Heart right ventricle (tissue), 16 donors: ENCODE measurements at regions not wholly inside any gene's neighbourhood (a gene's known extent, or its start where the extent isn't known, plus 50 kb on each side); places are given as distances from the start of the nearest gene placed in this dataset.

Experiments used
- ATAC-seq, 8 donors: fragments of 200-7000 bp; cut with Tn5 transposase; one replicate each; pipeline ENCODE4 v1.9.1; 2020; ENCODE audit warnings: mild to moderate bottlenecking in 8 of 8, moderate library complexity in 8 of 8, moderate number of reproducible peaks in 1 of 8
- DNase-seq, 2 donors: peaks; one replicate each; pipeline ENCODE4 v3.0.0-alpha.2; 2020
- H3K27ac ChIP-seq, 10 donors: fragments of 200-600 bp; sonication (generic) in 2 of 10; one replicate each; pipeline versions ENCODE4 v1.5.0 to v1.8.0; 2020 to 2022; ENCODE audit warnings: mild to moderate bottlenecking in 3 of 10
- H3K27me3 ChIP-seq, 7 donors: fragments of 200-600 bp; one replicate each; pipeline ENCODE4 v1.8.0; 2021 to 2022; ENCODE audit warnings: mild to moderate bottlenecking in 2 of 7
- H3K36me3 ChIP-seq, 9 donors: fragments of 200-600 bp; sonication (generic) in 1 of 9; one replicate each; pipeline versions ENCODE4 v1.5.0 to v1.8.0; 2020 to 2022; ENCODE audit warnings: mild to moderate bottlenecking in 2 of 9
- H3K4me1 ChIP-seq, 9 donors: fragments of 200-600 bp; sonication (generic) in 1 of 9; one replicate each; pipeline versions ENCODE4 v1.5.0 to v1.8.0; 2020 to 2022; ENCODE audit warnings: mild to moderate bottlenecking in 4 of 9
- H3K4me3 ChIP-seq, 10 donors: fragments of 200-600 bp; sonication (generic) in 2 of 10; one replicate each; pipeline versions ENCODE4 v1.5.0 to v1.8.0; 2020 to 2022; ENCODE audit warnings: mild to moderate bottlenecking in 7 of 10, moderate library complexity in 2 of 10
- H3K9me3 ChIP-seq, 11 donors: fragments of 200-600 bp in 10 of 11; sonication (generic) in 2 of 11; one replicate each; pipeline versions ENCODE4 v1.5.0 to v1.8.0; 2013 to 2022; ENCODE audit warnings: mild to moderate bottlenecking in 2 of 11, control low read depth in 1 of 11, moderate library complexity in 1 of 11
- WGBS, 2 donors: extraction: QIAGEN DNeasy Blood & Tissue Kit; methylation state at CpG; one replicate each; pipeline ENCODE4 v1.1.7; 2013; ENCODE audit warnings: inconsistent platforms in 1 of 2; 5-methylcytosine and 5-hydroxymethylcytosine counted together
- intact Hi-C, 10 donors: fragments of 100-400 bp; cut with DNase I; formaldehyde crosslinking; loops; one replicate each; pipeline versions ENCODE4 v1.11.1 to v1.14.2; 2022
- TF ChIP-seq, protein P1 (sequence below), 9 donors: fragments of 200-600 bp; sonication (generic) in 2 of 9; IDR thresholded peaks; one replicate each; pipeline versions ENCODE4 v1.5.0 to v1.8.0; 2021 to 2022; ENCODE audit warnings: antibody characterized with exemption in 9 of 9, mild to moderate bottlenecking in 5 of 9, moderate library complexity in 1 of 9
- donor health status: Arrhythmogenic right ventricular cardiomyopathy.
- donor health status: ischemic (EF 13 %, LVEDD 7.1; RV severe dilation, severe dysfunction).
- donor health status: healthy with polysubstance abuse.
- donor health status: DM: no; HTN: yes; CAD: no.
- donor health status: DM: no; HTN: no; CAD: no.
- donor health status: ischemic (EF 25% LVEDD 6.9; RV normal size, moderate dysfunction).
- donor health status: ischemic (EF 25% LVEDD 5.7; RV mildly dilated, moderate dysfunction).
- donor health status: healthy.
- donor health status: DM: yes; HTN: yes; CAD: no.
- donor health status: Ischemic cardiomyopathy.
- donor health status: ischemic (EF 35%, LVEDD 5.7; RV mildly dilated, moderate dysfunction).
- donor health status: nonischemic (EF 11% LVEDD 7.7; RV severe dilation, severe dysfunction).
- donor health status: DM: yes; HTN: yes; CAD: no.
- donor health status: PGD.
- donor health status: ischemic (EF 29% LVEDD 5.4; RV normal size, mild dysfunction).
- donor health status: nonischemic (EF 23%, LVEDD 6.1; RV moderate dilation, normal function).

DNA sequence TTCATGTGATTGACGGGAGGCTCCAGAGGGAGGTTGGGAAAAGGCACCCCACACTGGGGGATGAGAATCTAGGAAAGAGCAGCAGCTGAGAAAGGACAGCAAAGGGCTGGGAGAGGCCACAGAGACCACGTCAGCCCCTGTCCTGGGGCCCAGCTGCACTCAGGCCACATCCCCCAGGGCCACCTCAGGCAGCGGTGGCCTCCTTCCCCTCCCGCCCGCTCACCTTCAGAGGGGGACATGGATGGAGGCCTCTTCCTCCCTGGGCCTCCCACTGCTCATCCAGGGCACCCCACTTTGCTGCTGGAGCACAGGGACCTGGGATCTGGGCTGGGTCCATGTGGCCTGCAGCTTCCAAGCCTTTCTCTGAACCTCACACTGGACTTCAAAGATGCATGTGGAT lies 199.8 kb upstream of the HDAC4 start:
- H3K9me3 ChIP-seq: no peaks in the 10 kb centered on the region
- no peak overlapping the region for H3K27ac ChIP-seq
- TF ChIP-seq, protein P1, sequence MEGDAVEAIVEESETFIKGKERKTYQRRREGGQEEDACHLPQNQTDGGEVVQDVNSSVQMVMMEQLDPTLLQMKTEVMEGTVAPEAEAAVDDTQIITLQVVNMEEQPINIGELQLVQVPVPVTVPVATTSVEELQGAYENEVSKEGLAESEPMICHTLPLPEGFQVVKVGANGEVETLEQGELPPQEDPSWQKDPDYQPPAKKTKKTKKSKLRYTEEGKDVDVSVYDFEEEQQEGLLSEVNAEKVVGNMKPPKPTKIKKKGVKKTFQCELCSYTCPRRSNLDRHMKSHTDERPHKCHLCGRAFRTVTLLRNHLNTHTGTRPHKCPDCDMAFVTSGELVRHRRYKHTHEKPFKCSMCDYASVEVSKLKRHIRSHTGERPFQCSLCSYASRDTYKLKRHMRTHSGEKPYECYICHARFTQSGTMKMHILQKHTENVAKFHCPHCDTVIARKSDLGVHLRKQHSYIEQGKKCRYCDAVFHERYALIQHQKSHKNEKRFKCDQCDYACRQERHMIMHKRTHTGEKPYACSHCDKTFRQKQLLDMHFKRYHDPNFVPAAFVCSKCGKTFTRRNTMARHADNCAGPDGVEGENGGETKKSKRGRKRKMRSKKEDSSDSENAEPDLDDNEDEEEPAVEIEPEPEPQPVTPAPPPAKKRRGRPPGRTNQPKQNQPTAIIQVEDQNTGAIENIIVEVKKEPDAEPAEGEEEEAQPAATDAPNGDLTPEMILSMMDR (IDR thresholded peaks at IDR 0.05): no peak
- no peaks in the 10 kb centered on the region for H3K36me3 ChIP-seq
- ATAC-seq: no peak
- H3K4me1 ChIP-seq: peaks cover 0 to 8% (median 0%) of the 10 kb centered on the region in 9 donors
- no peak overlapping the region for H3K4me3 ChIP-seq
- H3K27me3 ChIP-seq: peaks cover 0 to 35% (median 25%) of the 10 kb centered on the region in 7 donors
- 66 to 75% methylated on average over 5 of the region's 5 CpGs for WGBS, 2 donors
- no peak for DNase-seq
- intact Hi-C loops: no loop called here

- DNase-seq: no peak
Observed at GRCh38 chr2:239600001-239600593, 199.3 kb upstream of the HDAC4 start.

DNA sequence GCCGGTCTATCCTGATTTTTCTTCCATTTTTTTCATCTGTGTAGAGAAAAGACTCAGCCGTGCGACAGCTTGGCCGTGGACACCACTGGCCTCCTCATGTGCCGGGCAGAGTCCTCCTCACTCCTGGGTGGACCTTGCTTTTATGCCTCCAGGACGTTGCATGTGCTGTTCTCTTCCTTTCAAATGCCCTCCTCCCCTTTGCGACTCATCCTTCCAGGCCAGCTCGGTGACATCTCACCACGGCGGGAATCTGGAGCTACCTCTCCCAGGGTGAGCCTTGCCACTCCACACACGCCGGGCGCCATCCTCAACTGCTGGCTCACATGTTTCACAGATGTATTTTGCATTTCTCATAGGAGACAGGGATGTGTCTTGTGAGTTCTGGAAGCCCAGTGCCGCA lies 198.5 kb upstream of the HDAC4 start:
- Histone ChIP-seq H3K9me3 (no peaks in the 10 kb centered on the region), H3K27ac (no peak overlapping the region), H3K36me3 (no peaks in the 10 kb centered on the region), H3K27me3 (peaks cover 0 to 35% (median 19%) of the 10 kb centered on the region in 7 donors), H3K4me1 (peaks cover 0 to 8% (median 0%) of the 10 kb centered on the region in 9 donors), H3K4me3 (no peak overlapping the region)
- 81 to 84% methylated on average over 14 of the region's 14 CpGs for WGBS, 2 donors
- TF ChIP-seq, protein P1 (IDR thresholded peaks at IDR 0.05): no peak
- DNase-seq (no peak), ATAC-seq (no peak)
- intact Hi-C loops: no loop called here

More at GRCh38 chr2:239600001-239600593, 199.3 kb upstream of the HDAC4 start:
- intact Hi-C loops: no loop called here
- peaks cover 0 to 8% (median 0%) of the 10 kb centered on the region in 9 donors for H3K4me1 ChIP-seq
- TF ChIP-seq, protein P1 (IDR thresholded peaks at IDR 0.05): no peak
- WGBS, 2 donors: 72 to 76% methylated on average over 14 of the region's 14 CpGs
- H3K9me3 ChIP-seq: no peaks in the 10 kb centered on the region
- H3K27me3 ChIP-seq: peaks cover 0 to 35% (median 24%) of the 10 kb centered on the region in 7 donors
- ATAC-seq: no peak
- H3K4me3 ChIP-seq: no peak overlapping the region
- H3K36me3 ChIP-seq: no peaks in the 10 kb centered on the region
- no peak overlapping the region for H3K27ac ChIP-seq

GRCh38 chr2:239598732-239599090 lies 197.9 kb upstream of the HDAC4 start:
- Histone ChIP-seq H3K27me3 (peaks cover 0 to 30% (median 18%) of the 10 kb centered on the region in 7 donors), H3K27ac (no peak overlapping the region), H3K4me3 (no peak overlapping the region), H3K9me3 (no peaks in the 10 kb centered on the region), H3K4me1 (peaks cover 0 to 8% (median 0%) of the 10 kb centered on the region in 9 donors), H3K36me3 (no peaks in the 10 kb centered on the region)
- no peak for DNase-seq
- intact Hi-C loops: no loop called here
- TF ChIP-seq, protein P1 (IDR thresholded peaks at IDR 0.05): no peak
- ATAC-seq: no peak
- 55 to 68% methylated on average over 5 of the region's 5 CpGs for WGBS, 2 donors
